ENCODE measurements at regions not wholly inside any gene's neighbourhood (a gene's known extent, or its start where the extent isn't known, plus 50 kb on each side); places are given as distances from the start of the nearest gene placed in this dataset.

DNA sequence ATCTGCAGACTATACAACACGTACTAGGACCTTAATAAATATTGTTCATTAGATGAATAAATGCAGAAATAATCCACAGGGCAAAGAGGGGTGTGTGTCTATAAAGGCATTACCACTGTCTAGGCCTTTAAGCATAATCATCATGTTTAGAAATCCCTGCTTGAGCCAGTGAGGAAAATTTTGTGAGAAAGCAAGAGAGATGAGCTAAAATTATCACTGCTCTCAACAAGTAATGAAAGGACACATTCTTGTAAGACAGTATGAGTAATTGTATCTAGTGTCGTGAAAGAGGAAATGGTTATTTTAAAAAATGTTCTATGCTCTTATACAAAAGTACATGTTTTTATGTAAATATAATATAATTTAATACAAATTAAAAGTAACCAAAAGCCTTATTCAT is 1699.4 kb downstream of the PCDH9 start:
- no peaks in the 10 kb centered on the region for H3K27me3 ChIP-seq
- in situ Hi-C loops (cut with MboI; ENCODE audit: low sequenced_read_pairs in 4 of 4): no loop called here
- no peaks in the 10 kb centered on the region for H3K4me1 ChIP-seq
- TF ChIP-seq POLR2A (IDR thresholded peaks at IDR 0.05): no peak
- TF ChIP-seq, protein P1, sequence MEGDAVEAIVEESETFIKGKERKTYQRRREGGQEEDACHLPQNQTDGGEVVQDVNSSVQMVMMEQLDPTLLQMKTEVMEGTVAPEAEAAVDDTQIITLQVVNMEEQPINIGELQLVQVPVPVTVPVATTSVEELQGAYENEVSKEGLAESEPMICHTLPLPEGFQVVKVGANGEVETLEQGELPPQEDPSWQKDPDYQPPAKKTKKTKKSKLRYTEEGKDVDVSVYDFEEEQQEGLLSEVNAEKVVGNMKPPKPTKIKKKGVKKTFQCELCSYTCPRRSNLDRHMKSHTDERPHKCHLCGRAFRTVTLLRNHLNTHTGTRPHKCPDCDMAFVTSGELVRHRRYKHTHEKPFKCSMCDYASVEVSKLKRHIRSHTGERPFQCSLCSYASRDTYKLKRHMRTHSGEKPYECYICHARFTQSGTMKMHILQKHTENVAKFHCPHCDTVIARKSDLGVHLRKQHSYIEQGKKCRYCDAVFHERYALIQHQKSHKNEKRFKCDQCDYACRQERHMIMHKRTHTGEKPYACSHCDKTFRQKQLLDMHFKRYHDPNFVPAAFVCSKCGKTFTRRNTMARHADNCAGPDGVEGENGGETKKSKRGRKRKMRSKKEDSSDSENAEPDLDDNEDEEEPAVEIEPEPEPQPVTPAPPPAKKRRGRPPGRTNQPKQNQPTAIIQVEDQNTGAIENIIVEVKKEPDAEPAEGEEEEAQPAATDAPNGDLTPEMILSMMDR (IDR thresholded peaks at IDR 0.05 in 4 of 5, conservative IDR thresholded peaks at IDR 0.05 in 1 of 5): no peak
- intact Hi-C loops (cut with DNase I; ENCODE audit: low total_unique reads): no loop called here
- H3K36me3 ChIP-seq: no peaks in the 10 kb centered on the region
- no peak for ATAC-seq
- H3K4me3 ChIP-seq: no peak overlapping the region
- no peaks in the 10 kb centered on the region for H3K9me3 ChIP-seq
- H3K27ac ChIP-seq: no peak overlapping the region
- DNase-seq: no peak

DNA sequence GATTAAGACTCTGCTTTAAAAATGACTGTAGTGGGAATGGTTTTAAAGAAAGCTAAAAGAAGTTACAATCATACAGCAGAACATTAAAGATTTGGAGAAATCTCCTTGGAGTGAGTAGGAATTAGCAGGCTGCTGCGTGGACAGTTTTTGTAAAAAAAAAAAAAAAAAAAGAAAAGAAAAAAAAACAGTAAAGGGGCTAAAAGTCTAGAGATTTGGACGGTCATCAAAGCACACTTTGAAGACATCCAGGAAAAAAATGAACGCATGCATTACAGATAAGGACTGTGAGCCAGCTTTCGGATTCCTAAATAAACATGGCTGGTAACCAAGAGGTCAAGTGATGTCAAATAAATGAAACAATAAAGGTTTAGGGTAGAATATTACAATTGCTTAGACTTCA is 1700.6 kb downstream of the PCDH9 start:
- intact Hi-C loops (cut with DNase I; ENCODE audit: low total_unique reads): no loop called here

DNA sequence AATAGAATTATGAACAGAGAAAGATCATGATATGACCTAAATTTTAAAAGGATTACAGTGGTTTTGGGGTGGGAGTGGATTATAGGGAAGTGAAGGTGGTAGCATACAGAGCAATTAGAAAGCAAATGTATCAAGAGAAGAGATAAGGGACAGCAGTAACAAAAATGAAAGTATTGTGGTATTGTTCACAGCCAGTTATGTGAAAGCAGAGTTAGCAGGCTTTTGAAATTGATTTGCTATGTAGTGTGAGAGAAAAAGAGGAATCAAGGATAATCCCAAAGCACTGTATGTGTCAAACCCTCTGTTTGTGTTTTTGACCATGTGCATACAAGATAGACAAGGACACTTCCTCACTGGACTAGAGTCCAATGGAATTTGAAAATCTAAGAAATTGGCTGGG is 1721.4 kb downstream of the PCDH9 start:
- DNase-seq: no peak
- intact Hi-C loops (cut with DNase I; ENCODE audit: low total_unique reads): no loop called here

More for the DNA sequence above, 1700.6 kb downstream of the PCDH9 start:
- DNase-seq (no peak), ATAC-seq (no peak)
- TF ChIP-seq POLR2A (IDR thresholded peaks at IDR 0.05): no peak
- TF ChIP-seq, protein P1 (IDR thresholded peaks at IDR 0.05 in 4 of 5, conservative IDR thresholded peaks at IDR 0.05 in 1 of 5): no peak
- Histone ChIP-seq H3K27me3 (no peaks in the 10 kb centered on the region), H3K27ac (no peak overlapping the region), H3K4me1 (no peaks in the 10 kb centered on the region), H3K9me3 (no peaks in the 10 kb centered on the region), H3K36me3 (no peaks in the 10 kb centered on the region), H3K4me3 (no peak overlapping the region)
- in situ Hi-C loops (cut with MboI; ENCODE audit: low sequenced_read_pairs in 4 of 4): no loop called here

DNA sequence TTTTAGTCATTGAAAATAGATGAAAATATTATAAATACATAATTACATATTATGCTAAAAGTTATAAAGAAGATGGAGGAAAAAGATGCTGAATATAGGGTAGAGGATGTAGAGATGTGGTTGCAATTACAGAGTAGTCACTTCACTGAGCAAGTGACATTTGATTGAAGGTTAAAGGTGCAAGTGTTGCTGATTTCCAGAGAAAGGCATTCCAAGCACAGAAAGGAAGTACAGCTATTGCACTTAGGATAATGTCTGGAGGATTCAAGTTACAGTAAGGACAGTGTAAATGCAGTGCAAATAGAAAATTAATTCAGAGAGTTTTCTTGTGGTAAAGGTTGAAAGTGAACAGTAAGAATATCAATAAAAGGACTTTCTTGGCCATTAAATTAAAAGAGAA is 1721.8 kb downstream of the PCDH9 start:
- H3K27me3 ChIP-seq: no peaks in the 10 kb centered on the region
- DNase-seq (no peak), ATAC-seq (no peak)
- H3K4me3 ChIP-seq: no peak overlapping the region
- no peaks in the 10 kb centered on the region for H3K4me1 ChIP-seq
- intact Hi-C loops (cut with DNase I; ENCODE audit: low total_unique reads): no loop called here
- in situ Hi-C loops (cut with MboI; ENCODE audit: low sequenced_read_pairs in 4 of 4): no loop called here
- no peaks in the 10 kb centered on the region for H3K9me3 ChIP-seq
- no peaks in the 10 kb centered on the region for H3K36me3 ChIP-seq
- TF ChIP-seq, protein P1 (IDR thresholded peaks at IDR 0.05 in 4 of 5, conservative IDR thresholded peaks at IDR 0.05 in 1 of 5): no peak
- no peak for TF ChIP-seq POLR2A (IDR thresholded peaks at IDR 0.05)
- H3K27ac ChIP-seq: no peak overlapping the region

More for the DNA sequence above, 1721.4 kb downstream of the PCDH9 start:
- ATAC-seq: no peak
- no peaks in the 10 kb centered on the region for H3K4me1 ChIP-seq
- no peak overlapping the region for H3K4me3 ChIP-seq
- in situ Hi-C loops (cut with MboI; ENCODE audit: low sequenced_read_pairs in 4 of 4): no loop called here
- TF ChIP-seq POLR2A (IDR thresholded peaks at IDR 0.05): no peak
- TF ChIP-seq, protein P1 (IDR thresholded peaks at IDR 0.05 in 4 of 5, conservative IDR thresholded peaks at IDR 0.05 in 1 of 5): no peak
- no peaks in the 10 kb centered on the region for H3K27me3 ChIP-seq
- H3K9me3 ChIP-seq: no peaks in the 10 kb centered on the region
- H3K27ac ChIP-seq: no peak overlapping the region
- no peaks in the 10 kb centered on the region for H3K36me3 ChIP-seq

DNA sequence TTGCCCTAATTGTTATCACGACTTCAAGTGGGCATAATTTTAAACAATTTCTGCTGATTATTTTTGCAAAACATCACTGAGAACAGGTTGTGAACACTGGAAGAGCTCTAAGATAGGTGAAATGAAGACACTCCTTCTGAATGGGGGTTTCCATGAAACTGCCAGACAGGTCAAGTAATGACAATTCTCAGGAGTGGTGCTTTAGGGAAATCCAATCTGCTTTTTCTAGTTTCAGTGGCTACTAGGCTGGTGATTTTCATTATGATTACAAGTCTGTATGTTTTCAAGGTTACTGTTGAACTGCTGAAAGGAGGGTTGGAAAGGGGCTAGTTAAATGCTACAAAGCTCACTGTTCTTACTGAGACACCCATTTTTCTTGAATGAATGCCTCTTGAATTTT is 1724.2 kb downstream of the PCDH9 start:
- in situ Hi-C loops (cut with MboI; ENCODE audit: low sequenced_read_pairs in 4 of 4): no loop called here
- Histone ChIP-seq H3K27ac (no peak overlapping the region), H3K4me3 (no peak overlapping the region), H3K27me3 (no peaks in the 10 kb centered on the region), H3K9me3 (no peaks in the 10 kb centered on the region), H3K4me1 (no peaks in the 10 kb centered on the region), H3K36me3 (no peaks in the 10 kb centered on the region)
- no peak for DNase-seq
- intact Hi-C loops (cut with DNase I; ENCODE audit: low total_unique reads): no loop called here
- ATAC-seq: no peak
- TF ChIP-seq, protein P1 (IDR thresholded peaks at IDR 0.05 in 4 of 5, conservative IDR thresholded peaks at IDR 0.05 in 1 of 5): no peak
- TF ChIP-seq POLR2A (IDR thresholded peaks at IDR 0.05): no peak

All from gastrocnemius medialis (tissue), 4 donors.